ENCODE measurements at regions not wholly inside any gene's neighbourhood (a gene's known extent, or its start where the extent isn't known, plus 50 kb on each side); places are given as distances from the start of the nearest gene placed in this dataset.

DNA sequence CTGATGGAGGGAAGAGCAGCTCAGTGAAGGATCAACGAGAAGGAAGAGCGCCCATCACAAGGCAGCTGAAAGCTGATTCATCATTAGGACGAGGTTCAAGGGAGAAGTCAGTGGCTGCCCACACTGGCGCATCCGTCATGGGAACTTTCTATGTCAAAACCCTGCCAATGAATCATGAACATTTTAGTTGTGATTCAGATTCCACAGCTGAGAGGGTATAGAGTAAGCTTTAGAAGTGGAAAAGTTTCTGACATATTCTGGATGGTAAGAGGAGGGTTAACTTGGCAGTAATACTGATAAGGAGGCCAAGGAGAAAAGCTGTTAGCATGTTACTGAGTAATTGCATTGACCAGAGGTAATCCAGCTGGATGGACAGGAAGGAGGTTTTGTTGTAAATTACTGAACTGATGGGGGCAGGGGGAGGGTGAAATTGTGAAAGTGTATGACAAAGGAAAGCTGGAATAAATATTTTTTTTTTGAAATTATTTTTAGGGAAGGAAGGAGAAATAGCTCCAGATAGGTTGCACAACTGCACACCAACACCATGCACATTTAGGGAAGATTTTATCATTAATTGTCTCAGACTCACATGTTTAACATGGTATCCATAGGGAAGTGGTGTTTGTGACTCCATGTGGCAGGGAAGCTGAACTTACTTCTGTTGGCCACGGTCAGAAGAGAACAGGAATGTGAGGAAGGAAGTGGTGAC is 78.3 kb upstream of the NRP1 start:
- no peak overlapping the region for H3K4me3 ChIP-seq (ENCODE audit: control insufficient read depth, low read depth, low read length)
- TF ChIP-seq CTCF (IDR thresholded peaks at IDR 0.05; ENCODE audit: control insufficient read depth, insufficient read depth, low read depth, low read length, missing control alignments) = no peak
- peak; percentile 81 for DNase-seq (ENCODE audit: low read depth)

DNA sequence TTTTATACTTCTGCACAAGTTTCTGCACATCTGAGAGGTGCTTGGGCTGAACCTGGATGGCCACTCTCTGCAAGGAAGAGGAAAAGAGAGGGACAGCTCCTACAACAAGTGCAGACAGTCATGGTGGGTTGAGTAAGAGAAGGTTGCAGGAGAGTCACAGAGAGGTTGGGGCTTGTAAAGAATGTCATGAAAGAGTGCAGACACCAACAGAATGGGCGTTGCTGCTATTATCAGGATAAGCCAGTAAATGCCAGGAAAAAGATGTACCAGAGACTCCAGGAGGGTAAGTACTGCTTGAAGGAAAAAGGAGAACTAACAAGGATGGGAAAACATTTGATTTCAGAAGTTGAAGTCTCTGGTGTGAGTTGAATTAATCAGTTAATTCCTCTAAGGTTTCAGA is 77.8 kb upstream of the NRP1 start:
- no peak overlapping the region for H3K4me3 ChIP-seq (ENCODE audit: control insufficient read depth, low read depth, low read length)
- no peak for TF ChIP-seq CTCF (IDR thresholded peaks at IDR 0.05; ENCODE audit: control insufficient read depth, insufficient read depth, low read depth, low read length, missing control alignments)
- DNase-seq (ENCODE audit: low read depth) = peak; percentile 10

- DNase-seq (ENCODE audit: low read depth) = no peak
- no peak for TF ChIP-seq CTCF (IDR thresholded peaks at IDR 0.05; ENCODE audit: control insufficient read depth, insufficient read depth, low read depth, low read length, missing control alignments)
- no peak overlapping the region for H3K4me3 ChIP-seq (ENCODE audit: control insufficient read depth, low read depth, low read length)
These were observed 76.4 kb upstream of the NRP1 start for GRCh38 chr10:33410860-33411234.

DNA sequence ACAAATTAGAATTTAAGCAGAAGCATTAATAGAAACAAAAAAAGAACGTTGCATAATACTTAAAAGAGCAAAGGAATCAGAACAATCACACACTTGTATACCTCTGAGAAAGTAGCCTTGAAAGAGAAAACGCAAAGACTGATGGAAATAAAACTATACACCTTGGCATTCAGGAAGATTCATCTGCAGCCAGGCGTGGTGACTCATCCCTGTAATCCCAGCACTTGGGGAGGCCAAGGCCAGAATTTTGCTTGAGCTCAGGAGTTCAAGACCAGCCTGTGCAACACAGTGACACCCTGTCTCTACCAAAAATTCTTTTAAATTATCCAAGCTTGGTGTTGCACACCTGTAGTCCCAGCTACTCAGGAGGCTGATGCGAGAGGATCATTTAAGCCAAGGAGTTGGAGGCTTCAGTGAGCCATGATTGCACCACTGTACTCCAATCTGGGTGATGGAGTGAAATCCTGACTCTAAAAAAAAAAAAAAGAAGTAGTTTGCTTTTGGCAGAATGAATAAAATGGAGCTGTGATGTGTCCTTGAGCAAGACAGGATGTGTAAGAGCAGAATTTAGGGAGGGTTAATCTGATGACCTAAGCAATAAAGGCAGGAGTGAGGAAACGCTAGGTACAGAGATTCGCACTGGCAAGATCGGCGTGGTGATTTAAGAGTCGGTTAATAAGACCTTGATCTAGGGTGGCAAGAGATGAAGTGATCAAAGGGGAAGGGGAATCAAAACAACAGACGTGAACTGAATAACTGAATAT is 75.8 kb upstream of the NRP1 start:
- DNase-seq (ENCODE audit: low read depth) = no peak
- H3K4me3 ChIP-seq (ENCODE audit: control insufficient read depth, low read depth, low read length) = no peak overlapping the region
- no peak for TF ChIP-seq CTCF (IDR thresholded peaks at IDR 0.05; ENCODE audit: control insufficient read depth, insufficient read depth, low read depth, low read length, missing control alignments)

DNA sequence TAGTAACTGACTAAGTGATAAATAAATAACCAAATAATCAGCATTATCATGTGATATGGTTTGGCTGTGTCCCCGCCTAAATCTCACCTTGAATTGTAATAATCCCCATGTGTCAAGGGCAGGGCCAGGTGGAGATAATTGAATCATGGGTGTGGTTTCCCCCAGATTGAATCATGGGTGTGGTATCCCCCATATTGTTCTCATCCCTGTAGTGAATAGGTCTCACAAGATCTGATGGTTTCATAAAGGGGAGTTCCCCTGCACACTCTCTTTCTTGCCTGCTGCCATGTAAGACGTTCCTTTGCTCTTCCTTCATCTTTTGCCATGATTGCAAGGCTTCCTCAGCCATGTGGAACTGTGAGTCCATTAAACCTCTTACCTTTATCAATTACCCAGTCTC is 72.1 kb upstream of the NRP1 start:
- no peak overlapping the region for H3K4me3 ChIP-seq (ENCODE audit: control insufficient read depth, low read depth, low read length)
- no peak for DNase-seq (ENCODE audit: low read depth)
- no peak for TF ChIP-seq CTCF (IDR thresholded peaks at IDR 0.05; ENCODE audit: control insufficient read depth, insufficient read depth, low read depth, low read length, missing control alignments)

DNA sequence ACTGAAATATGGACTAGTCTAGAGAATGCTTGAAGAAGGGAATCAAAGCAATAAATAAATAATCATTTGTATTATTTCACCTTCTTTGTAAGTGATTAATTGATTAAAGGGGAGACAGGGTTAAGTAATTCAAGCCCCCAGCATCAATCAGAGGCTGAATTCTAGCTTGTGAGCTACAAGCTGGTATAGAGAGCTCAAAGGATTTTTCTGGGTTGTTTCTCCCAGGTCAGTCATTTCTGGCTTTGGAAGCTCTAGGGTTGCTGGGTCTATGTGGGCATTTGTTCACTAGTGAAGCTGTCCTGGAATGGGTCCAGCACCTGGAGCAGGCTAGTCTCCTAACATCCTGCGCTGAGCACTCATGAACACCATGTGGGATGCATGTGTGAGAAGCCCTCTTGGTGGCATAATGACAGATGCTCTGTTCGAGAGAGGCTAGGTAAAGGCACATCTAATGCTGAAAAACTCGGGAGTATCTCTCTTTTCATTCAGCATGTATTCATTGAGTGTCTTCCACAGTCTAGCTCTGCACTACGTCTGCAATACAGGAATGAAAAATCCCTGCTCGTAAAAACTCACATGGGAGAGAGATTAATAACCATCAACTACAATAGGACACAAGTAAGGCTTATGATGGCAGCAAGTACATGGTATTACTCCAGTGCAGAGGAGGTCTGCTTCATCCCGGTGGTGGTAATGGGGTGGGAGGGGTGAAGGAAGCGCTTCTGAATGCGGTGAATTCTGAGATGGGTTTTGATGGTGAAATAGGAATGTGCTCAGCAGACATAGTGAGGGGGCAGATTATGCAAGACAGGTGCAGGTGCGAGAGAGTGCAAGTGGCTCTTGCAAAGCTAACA is 68.0 kb upstream of the NRP1 start:
- no peak for DNase-seq (ENCODE audit: low read depth)
- no peak overlapping the region for H3K4me3 ChIP-seq (ENCODE audit: control insufficient read depth, low read depth, low read length)
- no peak for TF ChIP-seq CTCF (IDR thresholded peaks at IDR 0.05; ENCODE audit: control insufficient read depth, insufficient read depth, low read depth, low read length, missing control alignments)

Data from AG09309 (cell line).